Astrocyte (in vitro differentiated cells and primary cell): ENCODE measurements at regions not wholly inside any gene's neighbourhood (a gene's known extent, or its start where the extent isn't known, plus 50 kb on each side); places are given as distances from the start of the nearest gene placed in this dataset.

Source experiments
- DNase-seq: peaks from one replicate; pipeline ENCODE4 v3.0.0-alpha.2; 2010; ENCODE audit warnings: low read depth
- FAIRE-seq: peaks from 2 replicates; lab custom pipeline; 2011; peaks lifted over from hg19 to GRCh38; lab: Jason Lieb, UNC
- H2AFZ ChIP-seq: 2 replicates; pipeline ENCODE4 v1.6.0; 2012; ENCODE audit warnings: low read depth, low read length, inconsistent platforms
- H3K27ac ChIP-seq: 2 replicates; pipeline ENCODE4 v1.5.1; 2011; ENCODE audit warnings: low read depth, low read length, inconsistent platforms
- H3K27me3 ChIP-seq: 2 replicates; pipeline ENCODE4 v1.6.0; 2011; ENCODE audit warnings: low read length, inconsistent platforms; ENCODE audit not compliant: insufficient read depth
- H3K36me3 ChIP-seq: 2 replicates; pipeline ENCODE4 v1.5.1; 2011; ENCODE audit warnings: low read length, inconsistent platforms; ENCODE audit not compliant: insufficient read depth
- H3K4me1 ChIP-seq: 2 replicates; pipeline ENCODE4 v1.5.1; 2011; ENCODE audit warnings: low read length, inconsistent platforms; ENCODE audit not compliant: insufficient read depth
- H3K4me2 ChIP-seq: 2 replicates; pipeline ENCODE4 v1.6.0; 2012; ENCODE audit warnings: low read length, inconsistent platforms
- H3K4me3 ChIP-seq: 2 replicates; pipeline ENCODE4 v1.5.1; 2011; ENCODE audit warnings: low read depth, mild to moderate bottlenecking, low read length, inconsistent platforms; ENCODE audit not compliant: insufficient read depth
- H3K79me2 ChIP-seq: 2 replicates; pipeline ENCODE4 v1.6.0; 2012; ENCODE audit warnings: mild to moderate bottlenecking, low read length, inconsistent platforms; ENCODE audit not compliant: insufficient read depth
- H3K9ac ChIP-seq: 2 replicates; pipeline ENCODE4 v1.6.0; 2012; ENCODE audit warnings: mild to moderate bottlenecking, low read length, inconsistent platforms
- H3K9me3 ChIP-seq: 2 replicates; pipeline ENCODE4 v1.5.1; 2012; ENCODE audit warnings: low read depth, mild to moderate bottlenecking, low read length, inconsistent platforms; ENCODE audit not compliant: insufficient read depth
- H4K20me1 ChIP-seq: 2 replicates; pipeline ENCODE4 v1.6.0; 2012; ENCODE audit warnings: low read length, inconsistent platforms; ENCODE audit not compliant: insufficient read depth
- H3K27ac Mint-ChIP-seq: one replicate; pipeline ENCODE4 v1.8.0; 2021; ENCODE audit warnings: mild to moderate bottlenecking, mixed read lengths; ENCODE audit not compliant: unreplicated experiment
- H3K27me3 Mint-ChIP-seq: one replicate; pipeline ENCODE4 v1.8.0; 2021; ENCODE audit warnings: low read depth, mixed read lengths; ENCODE audit not compliant: unreplicated experiment
- H3K36me3 Mint-ChIP-seq: one replicate; pipeline ENCODE4 v1.8.0; 2021; ENCODE audit warnings: low read depth, mixed read lengths; ENCODE audit not compliant: unreplicated experiment
- H3K4me1 Mint-ChIP-seq: one replicate; pipeline ENCODE4 v1.8.0; 2021; ENCODE audit warnings: low read depth, mixed read lengths; ENCODE audit not compliant: unreplicated experiment
- H3K4me3 Mint-ChIP-seq: one replicate; pipeline ENCODE4 v1.8.0; 2021; ENCODE audit warnings: mild to moderate bottlenecking, moderate library complexity, mixed read lengths; ENCODE audit not compliant: unreplicated experiment
- H3K9me3 Mint-ChIP-seq: one replicate; pipeline ENCODE4 v1.8.0; 2021; ENCODE audit warnings: mild to moderate bottlenecking, mixed read lengths; ENCODE audit not compliant: unreplicated experiment
- EZH2 ChIP-seq: IDR thresholded peaks from 2 replicates; pipeline ENCODE4 v1.6.1; 2012; ENCODE audit warnings: mild to moderate bottlenecking, low read length, inconsistent platforms; ENCODE audit not compliant: insufficient read depth
- TF ChIP-seq, protein P1 (sequence below): IDR thresholded peaks from 2 replicates; pipeline ENCODE4 v1.5.1; 2011; ENCODE audit warnings: low read depth, mild to moderate bottlenecking, inconsistent platforms, low read length, moderate library complexity; ENCODE audit not compliant: insufficient read depth

DNA sequence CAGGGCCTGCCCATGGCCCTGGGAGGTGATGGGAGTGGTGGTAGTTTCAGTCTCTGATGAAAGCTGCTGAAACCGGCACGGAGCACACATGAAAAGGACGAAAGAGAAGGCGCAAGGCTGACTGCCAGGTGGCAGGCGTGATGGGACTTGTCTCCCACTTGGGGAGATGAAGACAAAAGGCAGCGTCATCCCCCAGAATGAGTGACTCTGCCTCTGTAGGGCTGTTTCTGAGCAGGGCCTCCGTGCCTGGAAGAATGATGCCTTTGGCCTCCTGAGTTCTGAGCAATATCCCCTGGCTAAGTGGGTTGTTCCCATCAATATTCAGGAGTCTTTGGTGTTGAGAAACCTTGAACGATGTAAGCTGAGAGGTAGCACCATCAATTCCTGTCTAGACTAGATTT is 237.8 kb downstream of the OPA1 start:
- no peak overlapping the region for H3K9ac ChIP-seq
- TF ChIP-seq, protein P1, sequence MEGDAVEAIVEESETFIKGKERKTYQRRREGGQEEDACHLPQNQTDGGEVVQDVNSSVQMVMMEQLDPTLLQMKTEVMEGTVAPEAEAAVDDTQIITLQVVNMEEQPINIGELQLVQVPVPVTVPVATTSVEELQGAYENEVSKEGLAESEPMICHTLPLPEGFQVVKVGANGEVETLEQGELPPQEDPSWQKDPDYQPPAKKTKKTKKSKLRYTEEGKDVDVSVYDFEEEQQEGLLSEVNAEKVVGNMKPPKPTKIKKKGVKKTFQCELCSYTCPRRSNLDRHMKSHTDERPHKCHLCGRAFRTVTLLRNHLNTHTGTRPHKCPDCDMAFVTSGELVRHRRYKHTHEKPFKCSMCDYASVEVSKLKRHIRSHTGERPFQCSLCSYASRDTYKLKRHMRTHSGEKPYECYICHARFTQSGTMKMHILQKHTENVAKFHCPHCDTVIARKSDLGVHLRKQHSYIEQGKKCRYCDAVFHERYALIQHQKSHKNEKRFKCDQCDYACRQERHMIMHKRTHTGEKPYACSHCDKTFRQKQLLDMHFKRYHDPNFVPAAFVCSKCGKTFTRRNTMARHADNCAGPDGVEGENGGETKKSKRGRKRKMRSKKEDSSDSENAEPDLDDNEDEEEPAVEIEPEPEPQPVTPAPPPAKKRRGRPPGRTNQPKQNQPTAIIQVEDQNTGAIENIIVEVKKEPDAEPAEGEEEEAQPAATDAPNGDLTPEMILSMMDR, result no peak
- TF ChIP-seq EZH2, result no peak
- H3K4me3 ChIP-seq, result no peak overlapping the region
- H2AFZ ChIP-seq, result no peak overlapping the region
- H4K20me1 ChIP-seq, result no peaks in the 10 kb centered on the region
- peaks cover 22% of the 10 kb centered on the region for H3K4me1 ChIP-seq
- H3K79me2 ChIP-seq, result no peaks in the 10 kb centered on the region
- H3K9me3 Mint-ChIP-seq, result peaks cover 14% of the 10 kb centered on the region
- H3K4me1 Mint-ChIP-seq, result peaks cover 23% of the 10 kb centered on the region
- no peak overlapping the region for H3K27ac Mint-ChIP-seq
- no peaks in the 10 kb centered on the region for H3K36me3 Mint-ChIP-seq
- peaks cover 69% of the 10 kb centered on the region for H3K27me3 Mint-ChIP-seq
- H3K27me3 ChIP-seq, result peaks cover 30% of the 10 kb centered on the region
- no peak overlapping the region for H3K4me2 ChIP-seq
- no peaks in the 10 kb centered on the region for H3K36me3 ChIP-seq
- DNase-seq, result peak; percentile 62
- no peaks in the 10 kb centered on the region for H3K9me3 ChIP-seq
- no peak overlapping the region for H3K4me3 Mint-ChIP-seq
- no peak overlapping the region for H3K27ac ChIP-seq
- FAIRE-seq, result no peak

DNA sequence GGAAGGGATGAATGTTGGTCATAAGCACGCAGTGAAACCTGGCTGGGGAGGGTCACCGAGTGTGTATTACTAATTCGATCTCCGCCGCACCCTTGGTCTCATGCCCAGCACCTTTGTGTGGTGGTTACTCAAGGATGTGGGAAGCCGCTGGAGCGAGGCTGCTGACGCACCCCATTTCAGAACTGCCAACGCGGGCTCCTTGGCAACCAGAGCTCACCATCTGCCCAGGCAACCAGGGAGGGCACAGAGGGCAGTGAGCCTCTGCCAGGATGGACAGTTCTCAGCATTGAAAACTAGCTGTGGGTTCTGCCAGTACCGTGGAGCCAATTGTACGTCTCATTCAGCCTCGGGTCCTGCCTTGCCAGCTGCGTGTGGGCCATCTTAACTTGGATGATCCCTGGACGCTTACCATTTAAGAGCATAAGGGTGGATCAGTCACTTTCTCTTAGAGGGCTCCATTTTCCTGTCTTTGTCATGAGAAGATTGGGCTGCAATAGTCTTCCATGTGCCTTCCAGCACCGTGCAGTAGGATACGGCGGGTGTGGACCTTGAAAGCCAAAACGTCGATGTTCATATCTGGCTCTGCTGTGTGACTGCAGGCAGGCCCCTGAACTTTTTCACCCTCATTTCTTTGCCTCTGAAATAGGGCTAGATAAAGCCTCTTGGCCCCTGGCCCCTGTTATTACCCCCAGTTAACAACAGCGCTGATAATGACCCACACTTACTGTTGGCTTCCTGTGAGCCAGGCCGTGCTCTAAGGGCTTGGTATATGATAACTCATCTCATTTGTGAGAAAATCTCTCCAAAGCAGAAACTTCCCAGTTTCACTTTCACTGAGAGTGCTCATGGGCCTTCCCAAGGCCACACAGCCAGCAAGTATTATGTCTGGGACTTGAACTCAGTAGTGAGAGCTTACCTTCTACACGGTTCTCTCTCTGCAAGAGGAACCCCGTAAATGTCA is 238.8 kb downstream of the OPA1 start:
- H3K4me3 Mint-ChIP-seq, result no peak overlapping the region

More for the DNA sequence above, 238.8 kb downstream of the OPA1 start:
- Histone ChIP-seq H3K9me3 (no peaks in the 10 kb centered on the region), H3K36me3 (no peaks in the 10 kb centered on the region), H3K4me2 (no peak overlapping the region), H2AFZ (no peak overlapping the region), H3K9ac (no peak overlapping the region), H3K27ac (no peak overlapping the region), H3K4me3 (no peak overlapping the region), H3K79me2 (no peaks in the 10 kb centered on the region), H3K4me1 (peaks cover 13% of the 10 kb centered on the region), H4K20me1 (no peaks in the 10 kb centered on the region), H3K27me3 (peaks cover 27% of the 10 kb centered on the region)
- peak; percentile 97 for DNase-seq
- Mint-ChIP-seq H3K9me3 (peaks cover 11% of the 10 kb centered on the region), H3K27ac (no peak overlapping the region), H3K27me3 (peaks cover 65% of the 10 kb centered on the region), H3K4me1 (peaks cover 13% of the 10 kb centered on the region), H3K36me3 (no peaks in the 10 kb centered on the region)
- TF ChIP-seq, protein P1, result no peak
- TF ChIP-seq EZH2, result no peak
- no peak for FAIRE-seq
